Activated CD8-positive, alpha-beta memory T cell treated with anti-CD3 and anti-CD28 coated beads for 4 hours (primary cell): ENCODE measurements at regions not wholly inside any gene's neighbourhood (a gene's known extent, or its start where the extent isn't known, plus 50 kb on each side); places are given as distances from the start of the nearest gene placed in this dataset.

ENCODE experiments used
- DNase-seq, 2 donors: peaks; one replicate each; pipeline ENCODE4 v3.0.0-alpha.2; 2020; ENCODE audit warnings: low read depth in 2 of 2

GRCh38 chr2:9756692-9757250, 86.5 kb upstream of the TAF1B start:
- no peak for DNase-seq

DNA sequence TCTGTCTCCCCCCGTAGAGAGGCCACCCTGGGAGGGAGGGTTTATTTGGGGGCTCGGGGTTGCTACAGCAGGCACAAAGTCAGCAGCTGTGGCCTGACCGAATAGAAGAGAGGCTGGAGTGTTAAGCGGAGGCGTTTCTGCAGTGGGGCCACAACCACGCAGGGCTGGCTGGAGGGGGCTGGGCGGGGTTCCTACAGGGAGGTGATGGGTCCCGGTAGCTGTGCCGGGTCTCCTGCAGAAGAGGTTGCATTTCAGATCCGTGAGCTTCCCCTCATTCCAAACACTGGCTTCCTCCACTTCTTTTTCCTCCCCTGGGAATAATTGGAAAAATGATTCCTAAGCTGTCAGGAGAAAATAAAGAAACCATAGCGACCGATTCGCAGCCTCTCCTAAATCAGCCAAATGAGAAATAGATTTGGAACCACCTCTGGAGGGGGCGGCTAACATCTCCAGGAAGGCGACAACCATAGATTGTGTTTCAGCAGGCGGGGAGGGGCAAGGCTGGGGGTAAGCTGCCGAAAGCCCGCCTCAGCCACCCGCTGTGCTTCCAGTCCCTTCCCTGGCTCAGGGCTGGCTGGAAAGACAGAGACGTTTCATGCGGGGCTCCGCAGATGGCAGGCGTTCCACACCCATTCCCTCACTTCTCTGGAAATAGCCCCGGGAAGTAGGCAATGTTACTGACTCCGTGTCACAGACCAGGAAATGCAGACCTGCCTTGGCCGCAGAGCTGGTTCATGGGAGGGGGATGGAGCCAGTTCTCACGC, 85.6 kb upstream of the TAF1B start:
- no peak for DNase-seq

DNA sequence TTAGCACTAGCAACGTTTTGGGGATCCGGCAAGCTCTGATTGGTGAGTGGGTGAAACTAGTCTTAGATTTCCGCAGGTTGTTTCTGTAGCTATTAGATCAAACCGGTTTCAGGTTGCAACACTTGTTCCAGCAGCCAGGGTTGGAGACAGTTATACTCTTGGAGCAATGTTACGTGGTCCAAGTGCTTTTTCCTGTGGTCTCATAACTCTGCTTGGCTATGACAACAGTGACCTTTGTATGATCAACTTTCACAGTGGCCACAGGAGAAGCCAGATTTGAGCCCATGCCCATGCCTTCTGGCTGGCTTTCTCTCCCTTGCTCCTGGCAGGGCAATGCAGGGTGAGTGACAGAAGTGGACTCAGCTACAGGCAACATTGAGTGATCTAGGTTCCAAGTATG, 84.5 kb upstream of the TAF1B start:
- no peak for DNase-seq

DNA sequence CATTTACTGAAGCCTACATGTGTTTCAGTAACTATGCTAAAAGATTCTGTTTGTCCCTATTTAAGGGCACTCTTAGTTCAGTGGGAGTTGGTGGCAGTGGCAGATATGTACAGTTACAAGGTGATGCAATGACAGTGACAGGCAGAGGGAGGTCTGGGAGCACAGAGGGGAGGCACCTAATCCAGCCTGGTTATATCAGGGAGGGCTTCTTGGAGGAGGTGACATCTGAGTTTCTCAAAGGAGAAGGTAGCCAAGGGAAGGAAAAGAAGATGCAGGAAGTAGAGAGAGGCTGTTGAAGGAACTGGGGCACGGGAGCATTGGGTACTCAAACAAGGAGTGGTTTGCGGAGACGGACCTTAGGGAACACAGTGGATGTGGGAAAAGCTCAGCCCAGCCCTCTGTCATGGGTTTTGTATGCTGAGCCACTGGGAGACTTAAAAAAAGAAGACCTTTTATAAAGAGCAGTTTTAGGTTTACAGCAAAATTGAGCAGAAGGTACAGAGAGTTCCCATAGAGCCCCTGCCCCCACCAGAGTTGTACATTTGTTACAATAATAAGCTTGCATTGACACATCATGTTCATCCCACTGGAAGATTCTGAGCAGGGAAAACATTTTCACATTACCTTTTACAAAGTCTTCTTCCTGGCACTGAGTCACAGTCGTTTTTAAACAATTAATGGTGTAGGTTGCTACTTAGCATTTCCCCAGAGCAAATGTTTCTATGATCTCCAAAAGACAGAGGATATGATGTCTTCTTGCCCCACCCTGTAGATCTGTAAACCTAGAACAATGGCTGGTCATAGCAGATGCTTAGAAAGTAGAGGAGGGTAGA, 83.0 kb upstream of the TAF1B start:
- no peak for DNase-seq

DNA sequence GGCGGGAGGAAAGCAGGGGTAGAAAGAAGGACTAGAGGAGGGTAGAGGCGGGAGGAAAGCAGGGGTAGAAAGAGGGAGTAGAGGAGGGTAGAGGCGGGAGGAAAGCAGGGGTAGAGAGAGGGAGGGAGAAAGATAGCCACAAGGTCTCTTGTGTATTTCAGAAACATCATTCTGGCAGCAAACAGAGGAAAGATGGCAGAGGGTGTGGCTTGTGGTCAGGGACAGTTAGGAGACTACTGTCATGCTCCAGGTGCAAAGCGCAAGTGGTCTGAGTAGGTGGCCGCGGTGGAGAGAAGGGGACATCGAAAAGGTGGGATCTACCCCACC, 82.4 kb upstream of the TAF1B start:
- DNase-seq = no peak

DNA sequence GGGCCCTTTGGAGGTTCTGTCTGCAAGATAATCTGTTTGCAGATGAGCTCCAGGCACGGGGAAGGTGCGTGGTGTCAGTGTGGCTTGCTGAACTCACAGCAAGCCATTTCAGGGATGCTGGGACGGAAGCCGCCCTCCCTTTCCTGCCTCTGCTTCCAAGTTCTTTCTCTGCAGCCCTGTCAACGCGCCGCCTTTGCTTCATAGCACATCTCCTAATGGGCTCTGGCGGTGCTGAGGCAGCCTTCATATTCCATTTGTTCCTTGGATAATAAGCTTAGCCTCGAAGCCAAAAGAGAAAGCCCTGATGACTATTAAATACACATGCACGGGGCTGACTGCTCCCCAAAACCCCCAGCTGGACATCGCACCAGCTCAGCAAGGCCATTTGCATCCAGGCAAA, 81.7 kb upstream of the TAF1B start:
- no peak for DNase-seq

GRCh38 chr2:9762164-9762563, 81.1 kb upstream of the TAF1B start:
- no peak for DNase-seq

GRCh38 chr2:9762941-9763340, 80.3 kb upstream of the TAF1B start:
- DNase-seq = no peak

GRCh38 chr2:9763356-9764152, 79.7 kb upstream of the TAF1B start:
- no peak for DNase-seq

DNA sequence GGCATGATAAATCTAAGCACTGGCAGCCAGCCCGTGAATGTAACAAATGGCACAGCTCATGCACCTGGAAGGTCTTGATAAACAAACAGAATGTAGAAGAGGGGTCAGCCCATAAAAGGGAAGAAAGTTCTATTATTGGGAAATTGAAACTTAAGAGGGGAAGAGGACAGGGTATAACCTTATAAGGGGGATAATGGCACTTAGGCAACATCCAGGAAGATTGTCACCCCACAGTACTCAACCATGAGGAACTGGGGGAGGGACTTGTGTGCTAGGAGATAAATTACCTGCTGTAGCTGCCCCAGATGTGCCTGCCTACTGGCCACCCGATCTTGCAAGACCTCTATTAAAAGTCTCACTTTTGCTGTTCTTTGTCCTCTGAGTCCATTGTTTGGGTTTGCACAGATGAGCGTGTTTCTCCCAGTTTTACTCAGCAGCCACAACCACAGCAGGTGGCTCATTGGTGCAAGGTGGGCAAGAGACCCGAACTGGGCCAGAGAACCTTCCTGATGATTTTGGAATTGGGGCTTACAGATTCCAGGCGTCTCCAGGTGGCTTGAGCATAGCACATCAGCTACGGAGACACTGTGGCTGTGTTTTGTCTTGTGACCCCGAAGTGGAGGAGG, 79.0 kb upstream of the TAF1B start:
- DNase-seq = no peak

DNA sequence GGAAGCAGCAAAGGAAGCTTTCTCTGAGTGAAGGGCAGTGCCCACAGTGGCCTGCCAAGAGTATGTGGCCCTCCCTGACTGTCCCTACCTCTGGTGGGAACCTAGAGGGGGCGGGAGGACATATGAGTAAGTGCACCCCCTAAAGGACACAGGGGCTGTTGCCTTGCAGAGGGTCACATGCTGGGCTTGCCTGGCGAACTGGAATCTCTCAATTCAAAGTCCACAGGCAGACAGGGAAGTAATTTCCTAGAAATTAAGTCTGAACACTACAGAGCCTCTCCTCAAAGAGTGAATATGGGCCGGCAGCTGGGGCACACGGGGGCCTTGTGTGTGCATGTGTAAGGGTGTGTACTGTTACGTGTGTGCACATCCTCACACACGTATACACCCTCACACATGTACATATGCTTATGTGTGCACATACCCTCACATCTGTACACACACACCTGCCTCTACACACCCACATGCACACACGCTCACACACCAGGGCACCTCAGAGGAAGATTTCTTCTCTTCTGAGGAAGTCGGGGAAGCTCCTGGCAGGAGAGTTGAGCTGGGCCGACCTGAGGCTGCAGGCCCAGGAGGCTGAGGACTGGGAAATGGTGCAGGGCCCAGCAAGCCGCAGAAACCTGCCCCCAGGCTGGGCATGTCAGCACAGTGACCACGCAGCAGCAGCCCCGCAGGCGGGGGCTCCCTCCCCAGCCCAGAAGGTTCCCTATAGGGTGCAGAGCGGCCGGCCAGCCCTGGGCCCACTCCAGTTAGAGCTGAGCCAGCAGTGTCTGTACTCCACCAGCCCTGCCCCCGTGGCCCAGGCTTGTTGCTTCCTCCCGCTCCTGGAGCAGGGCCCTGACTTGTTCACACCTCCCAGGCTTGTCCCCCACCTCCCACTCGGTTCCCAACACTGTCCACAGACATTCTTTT, 77.4 kb upstream of the TAF1B start:
- no peak for DNase-seq

- DNase-seq = no peak
Measured at GRCh38 chr2:9767656-9768281, 75.5 kb upstream of the TAF1B start.

GRCh38 chr2:9768388-9768787, 74.9 kb upstream of the TAF1B start:
- DNase-seq = no peak

GRCh38 chr2:9769171-9770005, 73.9 kb upstream of the TAF1B start:
- no peak for DNase-seq

DNA sequence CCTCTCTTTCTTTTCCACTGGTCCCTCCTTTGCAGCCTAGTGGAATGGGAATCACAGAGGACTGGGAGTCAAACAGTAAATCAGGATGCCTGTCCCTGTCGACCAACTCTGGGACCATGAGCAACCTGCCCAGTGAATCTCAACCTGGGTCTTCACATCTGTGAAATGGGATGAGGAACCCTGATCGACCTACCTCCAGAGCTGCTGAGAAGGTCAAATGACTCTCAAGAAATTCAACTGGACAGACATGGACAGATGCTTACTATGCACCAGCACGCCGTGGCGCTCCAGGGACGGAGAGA, 73.3 kb upstream of the TAF1B start:
- DNase-seq = no peak

- no peak for DNase-seq
Measured at GRCh38 chr2:9770308-9771100, 72.8 kb upstream of the TAF1B start.

DNA sequence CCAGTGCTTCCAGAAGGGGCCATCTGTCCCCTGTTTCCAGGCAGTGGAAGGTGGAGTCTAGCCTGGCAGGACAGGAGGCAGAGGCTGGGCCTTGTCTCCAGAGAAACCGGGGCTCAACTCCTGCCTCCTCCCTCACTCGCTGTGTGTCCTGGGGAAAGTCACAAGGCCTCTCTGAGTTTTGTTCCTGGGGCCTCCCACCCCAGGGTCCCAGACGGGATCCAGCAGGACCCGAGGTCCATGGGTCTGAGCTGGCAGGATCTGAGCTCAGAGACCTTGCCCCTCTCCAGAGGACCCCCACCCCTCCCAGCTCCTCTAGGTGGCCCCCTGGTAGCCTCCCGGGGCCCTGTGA, 72.2 kb upstream of the TAF1B start:
- DNase-seq = no peak

- no peak for DNase-seq
Measured at GRCh38 chr2:9771481-9772017, 71.7 kb upstream of the TAF1B start.
